HFF-Myc (cell line): ENCODE measurements at regions not wholly inside any gene's neighbourhood (a gene's known extent, or its start where the extent isn't known, plus 50 kb on each side); places are given as distances from the start of the nearest gene placed in this dataset.

Source experiments
- DNase-seq: peaks from one replicate; pipeline ENCODE4 v3.0.0-alpha.2; 2011; ENCODE audit warnings: low read depth; ENCODE audit errors: extremely low read depth
- H3K4me3 ChIP-seq: replicated peaks from 2 replicates; pipeline ENCODE4 v1.5.1; 2011; ENCODE audit warnings: low read depth, mild to moderate bottlenecking, control low read depth, low read length
- CTCF ChIP-seq: IDR thresholded peaks from 2 replicates; pipeline ENCODE4 v1.5.1; 2012; ENCODE audit warnings: mild to moderate bottlenecking, low read depth, low read length, control low read depth; ENCODE audit errors: missing control alignments

GRCh38 chr16:62974424-62974823, 938.2 kb upstream of the CDH8 start:
- no peak overlapping the region for H3K4me3 ChIP-seq
- no peak for TF ChIP-seq CTCF
- no peak for DNase-seq

GRCh38 chr16:62970851-62971250, 934.6 kb upstream of the CDH8 start:
- H3K4me3 ChIP-seq: no peak overlapping the region
- TF ChIP-seq CTCF: no peak
- DNase-seq: no peak

- no peak for TF ChIP-seq CTCF
- H3K4me3 ChIP-seq: no peak overlapping the region
- no peak for DNase-seq
Measured at GRCh38 chr16:62969711-62970318, 933.6 kb upstream of the CDH8 start.

- no peak overlapping the region for H3K4me3 ChIP-seq
- TF ChIP-seq CTCF: no peak
- DNase-seq: no peak
Measured at GRCh38 chr16:62967611-62968010, 931.4 kb upstream of the CDH8 start.

GRCh38 chr16:62967163-62967562, 930.9 kb upstream of the CDH8 start:
- no peak for DNase-seq
- H3K4me3 ChIP-seq: no peak overlapping the region
- no peak for TF ChIP-seq CTCF

- DNase-seq: no peak
- no peak for TF ChIP-seq CTCF
- no peak overlapping the region for H3K4me3 ChIP-seq
Measured at GRCh38 chr16:62966626-62967025, 930.4 kb upstream of the CDH8 start.

GRCh38 chr16:62965831-62966230, 929.6 kb upstream of the CDH8 start:
- DNase-seq: no peak
- no peak overlapping the region for H3K4me3 ChIP-seq
- no peak for TF ChIP-seq CTCF
